ENCODE measurements at regions not wholly inside any gene's neighbourhood (a gene's known extent, or its start where the extent isn't known, plus 50 kb on each side); places are given as distances from the start of the nearest gene placed in this dataset.
"Not testable (repeated sequence)": the region's sequence is repeated elsewhere in the genome, so short reads cannot be mapped to it uniquely, and the experiment has no call there.

DNA sequence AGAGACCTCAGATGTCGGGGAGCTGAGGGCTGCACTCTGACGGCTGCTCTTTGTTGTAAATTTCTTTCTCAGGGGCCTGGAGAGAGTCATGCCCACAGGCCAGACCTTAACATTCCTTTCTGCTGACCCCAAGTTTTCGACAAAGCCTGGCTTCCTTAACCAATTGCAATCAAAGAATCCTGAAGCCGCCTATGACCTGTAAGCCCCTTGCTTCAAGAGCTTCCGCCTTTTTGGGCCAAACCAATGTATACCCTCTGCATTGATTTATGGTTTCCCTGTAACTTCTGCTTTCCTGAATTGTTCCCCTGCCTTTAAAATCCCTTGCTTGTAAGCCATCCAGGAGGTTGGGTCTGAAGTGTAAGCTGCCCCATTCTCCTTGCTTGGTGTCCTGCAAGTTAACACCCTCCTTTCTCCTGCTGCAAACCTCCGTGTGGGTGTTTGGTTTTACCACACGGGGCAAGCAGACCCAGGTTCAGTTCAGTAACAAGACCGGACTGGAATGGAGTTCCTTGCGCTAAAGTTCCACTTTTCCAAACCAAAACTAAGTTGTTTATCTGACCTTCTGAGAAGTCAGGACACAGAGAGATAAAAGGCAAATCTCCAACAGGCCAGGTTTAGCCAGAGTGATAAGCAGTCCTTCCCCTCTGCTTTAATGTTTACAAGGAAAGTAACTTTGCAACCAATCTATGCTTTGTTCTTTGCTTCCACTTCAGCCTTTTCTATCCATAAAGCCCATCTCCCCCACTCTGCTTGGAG lies 141.6 kb downstream of the KCNJ12 start:
- DNase-seq: no peak

DNA sequence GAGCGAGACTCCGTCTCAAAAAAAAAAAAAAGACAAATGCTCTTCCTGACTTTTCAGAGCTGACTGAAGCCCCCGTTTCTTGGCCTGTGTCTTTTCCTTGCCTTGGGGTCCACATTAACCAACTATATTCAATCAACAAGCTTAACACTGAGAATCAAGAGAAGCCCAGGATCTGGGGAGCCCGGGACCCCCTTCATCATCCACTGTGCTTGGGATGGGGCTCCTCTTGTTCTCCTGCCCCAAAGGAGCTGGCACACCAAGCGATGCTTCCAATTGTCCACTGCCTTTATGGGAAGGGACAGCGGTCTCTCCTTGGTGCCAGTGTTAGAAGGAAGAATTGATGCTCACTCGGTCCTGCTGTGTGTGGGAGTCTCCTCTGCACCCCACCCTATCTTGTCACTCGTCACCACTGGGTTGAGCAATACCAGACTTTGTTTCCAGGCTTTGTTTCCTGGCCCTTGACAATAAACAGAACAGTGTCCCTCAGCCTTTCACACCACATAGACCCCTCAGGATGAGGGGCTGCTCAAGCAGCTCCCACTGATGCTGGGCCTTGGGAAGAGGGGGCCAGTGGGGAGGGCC lies 146.7 kb downstream of the KCNJ12 start:
- DNase-seq: no peak

DNA sequence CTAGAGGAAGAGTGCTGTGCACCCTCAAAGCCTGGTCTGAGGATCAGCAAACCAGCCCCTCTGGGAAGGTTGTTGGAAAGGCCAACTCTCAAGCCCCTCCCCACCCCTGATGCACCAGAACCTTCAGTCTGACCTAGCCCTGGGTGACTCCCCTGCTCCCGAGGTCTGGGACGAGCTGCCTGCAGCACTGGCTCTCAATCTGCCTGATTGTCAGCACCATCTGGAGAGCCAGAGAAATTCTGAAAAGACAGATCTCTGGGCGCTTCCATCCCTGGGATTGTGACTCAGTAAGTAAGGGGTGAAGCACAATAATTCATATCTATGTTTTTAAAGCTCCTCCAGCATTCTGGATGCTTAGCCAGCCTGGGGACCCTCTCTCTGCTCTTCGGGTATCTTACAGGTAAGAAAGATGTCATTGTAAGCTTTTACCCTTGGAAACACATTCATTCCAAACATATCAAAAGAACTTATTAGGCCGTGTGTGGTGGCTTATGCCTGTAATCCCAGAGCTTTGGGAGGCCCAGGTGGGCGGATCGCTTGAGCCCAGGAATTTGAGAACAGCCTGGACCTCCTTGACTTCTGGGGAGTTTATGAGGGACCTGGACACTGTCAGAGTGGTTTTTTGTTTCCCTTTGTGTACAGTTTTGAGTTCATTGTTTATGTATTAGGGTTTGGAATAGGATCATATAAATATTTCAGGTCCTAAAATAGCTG lies 147.5 kb downstream of the KCNJ12 start:
- no peak for DNase-seq

DNA sequence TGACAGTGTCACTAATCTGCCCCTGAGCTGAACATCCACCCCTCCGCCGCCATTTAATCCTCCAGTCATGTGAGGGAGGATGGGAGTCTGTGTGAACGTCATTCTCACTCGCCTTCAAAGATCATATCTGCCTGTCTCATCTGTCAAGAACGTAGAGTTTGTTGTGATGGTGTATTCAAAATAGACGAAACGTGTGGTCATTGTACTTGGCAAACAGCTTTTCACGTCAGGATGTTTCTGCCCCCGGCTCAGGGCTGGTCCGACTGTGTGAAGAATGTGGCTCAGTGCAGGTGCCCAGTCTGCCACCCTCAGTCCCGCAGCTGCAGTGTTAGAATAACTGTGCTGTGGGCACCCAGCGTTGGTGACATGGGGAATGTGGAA lies 148.0 kb downstream of the KCNJ12 start:
- no peak for DNase-seq

DNA sequence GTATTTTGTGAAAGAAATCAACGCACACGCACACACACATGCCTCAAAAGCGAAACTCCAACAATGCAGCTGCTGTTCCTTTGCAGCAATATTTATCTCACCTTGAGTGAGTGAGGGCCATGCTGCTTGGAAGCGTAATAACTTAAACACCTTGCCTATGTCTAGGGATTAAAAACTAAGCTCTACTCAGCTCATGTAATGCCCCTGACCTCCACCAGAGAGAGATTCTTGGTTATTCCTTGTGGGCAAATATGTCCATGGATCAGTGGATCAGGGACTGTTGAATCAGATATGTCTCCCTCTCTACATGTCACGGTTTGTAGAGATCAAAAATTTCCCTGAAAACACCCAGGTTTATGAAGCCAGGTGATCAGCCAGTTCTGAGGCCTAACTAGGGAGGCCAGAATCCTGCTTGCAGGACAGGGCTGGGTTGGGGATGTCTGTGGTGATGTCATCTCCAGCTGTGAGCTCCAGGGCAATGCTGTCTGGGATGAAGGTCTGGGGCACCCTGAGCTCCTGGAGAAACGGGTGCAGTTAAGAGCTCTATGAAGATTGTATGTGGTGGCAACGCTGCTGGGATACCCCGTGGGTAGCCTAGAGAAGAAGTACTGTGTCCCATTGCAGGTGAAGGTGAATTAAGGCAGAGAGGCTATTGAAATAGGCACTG lies 149.4 kb downstream of the KCNJ12 start:
- DNase-seq: no peak

DNA sequence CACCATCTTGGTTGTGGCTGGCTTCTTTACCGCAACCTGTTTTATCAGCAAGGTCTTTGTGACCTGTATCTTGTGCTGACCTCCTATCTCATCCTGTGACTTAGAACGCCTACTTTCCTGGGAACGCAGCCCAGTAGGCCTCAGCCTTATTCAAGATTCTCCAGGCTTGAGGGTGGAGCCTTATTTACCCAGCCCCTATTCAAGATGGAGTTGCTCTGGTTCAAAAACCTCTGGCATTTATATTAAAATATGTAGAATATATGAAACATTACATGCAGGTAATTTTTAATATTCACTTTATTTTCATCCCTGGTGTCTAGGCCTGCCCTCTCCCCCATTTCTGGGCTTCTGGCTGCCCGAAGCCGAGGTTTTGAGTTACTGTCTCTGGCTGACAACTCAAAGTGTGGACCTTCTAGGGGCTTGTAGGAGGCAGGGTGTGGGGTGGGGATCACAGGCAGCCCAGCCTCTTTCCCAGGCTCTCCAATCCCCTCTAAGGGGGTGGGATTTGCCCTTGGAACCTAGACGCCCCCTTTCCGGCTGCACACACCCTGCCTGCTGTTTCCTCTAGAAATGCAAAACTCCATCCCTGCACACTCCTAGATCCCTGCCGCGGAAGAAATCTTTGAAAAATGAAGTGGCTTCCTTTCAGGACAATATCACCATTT lies 152.0 kb downstream of the KCNJ12 start:
- DNase-seq: no peak

DNA sequence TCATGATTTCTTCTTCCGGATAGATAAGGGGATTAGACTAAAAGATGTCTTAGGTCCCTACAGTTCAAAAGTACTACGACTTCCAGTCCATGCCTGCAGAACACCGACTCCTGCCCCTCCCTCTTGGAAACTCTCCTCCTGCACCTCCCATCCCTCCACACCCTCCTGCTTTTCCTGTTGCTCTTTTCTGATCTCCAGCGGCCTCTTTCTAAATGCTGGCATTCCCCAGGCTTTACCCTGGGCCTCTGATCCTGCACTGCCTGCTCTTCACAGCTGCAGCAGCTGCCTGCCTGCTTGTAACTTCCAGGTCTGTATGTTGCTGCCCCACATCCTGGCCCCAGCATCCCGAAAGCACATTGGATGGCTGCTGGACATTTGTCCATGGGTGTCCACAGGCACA lies 154.2 kb downstream of the KCNJ12 start:
- no peak for DNase-seq

DNA sequence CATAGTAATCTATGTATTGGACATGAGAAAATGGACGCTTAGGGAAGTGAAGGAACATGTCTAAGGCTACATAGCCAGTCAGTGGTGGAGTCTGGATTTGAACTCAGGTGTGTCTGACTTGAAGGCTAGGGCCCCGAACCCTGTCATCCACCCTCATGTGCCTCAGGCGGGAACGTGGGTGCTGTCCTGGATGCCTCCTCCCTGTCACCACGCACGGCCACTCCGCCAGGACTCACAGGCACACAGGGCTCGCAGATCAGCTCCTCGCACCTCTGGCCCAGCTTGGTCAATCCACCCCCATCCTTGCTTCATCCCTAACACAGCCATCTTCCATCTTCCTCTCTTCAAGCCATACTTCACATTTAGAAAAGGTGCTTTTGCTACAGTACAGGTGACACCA lies 154.7 kb downstream of the KCNJ12 start:
- no peak for DNase-seq

DNA sequence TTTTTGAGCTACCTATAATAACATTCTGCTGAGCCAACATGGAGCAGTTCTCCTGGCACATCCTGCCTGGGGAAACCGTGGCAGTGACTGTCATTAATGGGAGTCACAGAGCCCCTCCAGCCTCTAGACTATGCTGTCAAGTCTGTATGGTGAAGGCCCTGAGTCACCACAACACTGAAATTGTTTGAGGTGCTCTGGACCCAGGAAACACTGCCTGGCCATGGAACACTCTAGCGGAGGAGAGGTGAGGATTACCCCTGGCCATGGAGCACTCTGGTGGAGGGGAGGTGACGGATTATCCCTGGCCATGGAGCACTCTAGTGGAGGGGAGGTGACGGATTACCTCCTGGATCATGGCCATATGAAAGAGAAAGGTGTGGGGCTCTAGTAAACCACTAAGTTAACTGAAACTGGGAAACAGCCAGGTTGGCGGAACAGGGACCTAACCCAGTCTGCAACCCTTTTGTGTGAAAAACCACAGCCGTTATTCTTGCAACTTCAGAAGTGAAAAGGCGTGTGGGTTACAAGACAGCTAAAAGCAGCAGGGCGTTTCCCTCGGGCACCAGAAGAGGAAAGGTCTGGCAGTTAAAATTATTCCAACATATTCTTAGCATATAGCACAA lies 156.7 kb downstream of the KCNJ12 start:
- DNase-seq: no peak

DNA sequence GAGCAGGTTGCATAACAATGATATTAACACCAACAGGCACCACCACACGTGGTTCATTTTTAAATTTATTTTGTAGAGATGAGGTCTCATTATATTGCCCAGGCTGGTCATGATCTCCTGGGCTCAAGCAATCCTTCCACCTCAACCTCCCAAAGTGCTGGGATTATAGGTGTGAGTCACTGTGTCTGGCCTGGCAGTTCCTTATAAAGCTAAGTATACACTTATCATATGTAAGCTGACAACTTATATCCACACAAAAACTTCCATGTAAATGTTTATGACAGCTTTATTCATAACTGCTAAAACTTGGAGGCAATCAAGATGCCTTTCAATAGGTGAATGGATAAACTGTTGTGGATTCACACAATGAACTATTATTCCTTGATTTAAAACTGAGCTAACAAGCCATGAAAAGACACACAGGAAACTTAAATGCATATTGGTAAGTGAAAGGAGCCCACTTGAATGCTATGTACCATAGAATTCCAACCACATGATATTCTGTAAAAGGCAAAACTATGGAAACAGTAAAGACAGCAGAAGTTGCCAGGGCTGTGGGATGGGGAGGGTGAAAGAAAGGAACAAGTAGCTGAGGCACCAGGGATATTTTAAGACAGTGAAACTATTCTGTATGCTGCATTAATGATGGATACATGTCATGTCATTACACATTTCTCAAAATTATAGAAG lies 156.5 kb upstream of the KCNJ18 start:
- no peak for DNase-seq

DNA sequence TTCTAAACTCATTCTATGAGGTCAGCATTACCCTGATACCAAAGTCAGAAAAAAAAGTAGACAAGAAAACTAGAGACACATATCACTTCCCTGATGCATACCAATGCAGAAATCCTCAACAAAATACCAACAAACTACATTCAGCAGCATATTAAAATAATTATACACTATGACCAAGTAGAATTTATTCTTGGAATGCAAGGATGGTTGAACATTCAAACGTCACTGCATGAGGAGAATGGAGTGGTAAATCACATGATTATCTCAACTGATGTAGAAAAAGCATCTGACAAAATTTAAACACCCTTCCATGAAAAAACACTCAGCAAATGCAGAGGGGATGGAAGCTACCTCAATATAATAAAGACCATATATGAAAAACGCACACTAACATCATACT lies 155.0 kb upstream of the KCNJ18 start:
- no peak for DNase-seq

DNA sequence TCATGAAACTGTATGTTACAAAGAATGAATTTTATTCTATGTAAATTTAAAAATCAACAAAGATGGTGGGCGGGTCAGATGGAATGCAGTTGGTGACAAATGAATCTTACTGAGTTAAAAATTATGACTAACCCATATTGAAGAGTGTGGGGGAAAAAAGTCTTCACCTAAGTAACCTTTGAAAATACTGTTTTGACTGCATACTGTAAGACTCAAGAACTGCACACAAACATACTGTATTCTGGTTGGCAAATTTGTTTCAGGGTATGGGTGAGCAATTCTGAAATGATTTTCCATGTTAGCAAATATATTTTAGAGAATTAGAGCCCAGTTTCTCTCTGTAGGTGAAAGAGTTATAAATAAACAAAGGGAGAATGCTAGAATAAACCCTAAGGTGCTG lies 153.7 kb upstream of the KCNJ18 start:
- no peak for DNase-seq

DNA sequence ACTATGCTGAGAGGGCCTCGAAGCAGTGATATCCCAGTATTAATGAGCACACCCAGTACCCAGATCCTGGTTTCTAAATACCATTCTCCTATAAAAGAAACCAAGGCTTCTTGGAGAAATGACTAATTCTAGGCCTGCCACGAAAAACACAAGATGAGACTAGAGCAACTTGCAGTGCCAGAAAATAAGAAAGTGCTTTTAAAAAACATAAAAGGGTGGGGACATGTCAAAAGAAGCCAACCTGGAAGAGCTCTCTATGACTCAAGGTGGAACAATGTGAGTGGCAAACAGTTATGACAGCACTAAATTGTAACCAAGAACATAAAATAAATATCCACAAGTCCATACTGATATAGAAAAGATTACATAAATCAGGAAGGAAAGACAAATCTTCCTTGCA lies 153.2 kb upstream of the KCNJ18 start:
- no peak for DNase-seq

DNA sequence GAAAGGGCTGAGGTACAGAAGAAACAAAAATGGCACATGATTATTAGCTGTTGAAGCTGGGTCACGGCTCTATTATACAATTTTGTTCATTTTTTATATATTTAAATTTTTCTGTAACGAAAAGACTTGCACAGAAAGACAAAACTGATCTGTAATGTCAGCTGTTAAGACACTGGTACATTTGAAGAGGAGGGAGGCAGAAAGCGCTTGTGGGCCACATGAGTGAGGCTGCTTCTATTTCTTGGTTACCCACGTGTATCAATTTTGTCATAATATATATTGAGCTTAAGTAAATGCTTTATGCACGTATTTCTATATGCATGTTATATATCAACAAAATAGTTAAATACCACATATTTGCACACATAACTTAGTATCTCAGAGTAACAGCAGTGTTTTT lies 151.8 kb upstream of the KCNJ18 start:
- DNase-seq: no peak

DNA sequence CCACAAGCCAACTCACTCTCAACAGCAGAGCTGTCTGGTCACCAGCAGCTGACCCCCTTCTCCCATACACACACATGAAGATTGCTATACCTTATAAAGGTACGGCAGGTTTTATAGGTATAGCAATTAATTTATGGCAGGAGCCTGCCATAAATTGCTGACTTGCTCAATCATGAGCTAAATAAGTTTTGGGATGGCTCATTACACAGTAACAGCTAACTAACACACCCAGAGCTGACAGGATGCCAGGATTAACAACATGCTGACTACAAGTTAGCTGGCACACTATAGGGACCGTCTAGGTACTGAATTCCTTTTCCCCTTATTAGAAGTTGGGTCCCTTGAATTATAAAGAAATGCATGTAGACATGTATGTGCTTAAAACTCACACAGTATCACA lies 150.3 kb upstream of the KCNJ18 start:
- no peak for DNase-seq

DNA sequence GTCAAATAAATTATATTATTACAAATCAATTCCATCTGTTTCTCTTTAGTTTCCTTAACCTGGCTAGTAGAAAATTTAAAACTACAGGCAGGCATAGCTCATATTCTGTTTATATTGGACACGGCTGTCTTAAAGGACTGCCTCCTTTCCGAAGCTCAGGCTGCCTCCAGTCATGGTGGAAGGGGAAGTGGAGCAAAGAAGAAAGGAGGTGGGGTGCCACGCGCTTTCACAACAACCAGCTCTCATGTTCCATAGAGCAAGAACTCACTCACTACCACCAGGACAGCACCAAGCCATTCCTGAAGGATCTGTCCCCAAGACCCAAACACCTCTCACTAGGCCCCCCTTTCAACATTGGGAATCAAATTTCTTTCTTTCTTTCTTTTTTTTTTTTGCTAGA lies 149.3 kb upstream of the KCNJ18 start:
- DNase-seq: no peak

DNA sequence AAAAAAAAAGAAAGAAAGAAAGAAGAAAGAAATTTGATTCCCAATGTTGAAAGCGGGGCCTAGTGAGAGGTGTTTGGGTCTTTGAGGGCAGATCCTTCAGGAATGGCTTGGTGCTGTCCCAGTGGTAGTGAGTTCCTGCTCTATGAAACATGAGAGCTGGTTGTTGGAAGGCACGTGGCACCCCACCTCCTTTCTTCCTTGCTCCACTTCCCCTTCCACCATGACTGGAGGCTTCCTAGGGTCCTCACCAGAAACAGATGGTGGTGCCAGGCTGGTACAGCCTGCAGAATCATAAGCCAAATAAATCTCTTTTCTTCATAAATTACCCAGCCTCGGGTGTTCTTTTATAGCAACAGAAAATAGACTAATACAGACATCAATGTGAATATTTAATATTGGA lies 147.3 kb upstream of the KCNJ18 start:
- DNase-seq: no peak

DNA sequence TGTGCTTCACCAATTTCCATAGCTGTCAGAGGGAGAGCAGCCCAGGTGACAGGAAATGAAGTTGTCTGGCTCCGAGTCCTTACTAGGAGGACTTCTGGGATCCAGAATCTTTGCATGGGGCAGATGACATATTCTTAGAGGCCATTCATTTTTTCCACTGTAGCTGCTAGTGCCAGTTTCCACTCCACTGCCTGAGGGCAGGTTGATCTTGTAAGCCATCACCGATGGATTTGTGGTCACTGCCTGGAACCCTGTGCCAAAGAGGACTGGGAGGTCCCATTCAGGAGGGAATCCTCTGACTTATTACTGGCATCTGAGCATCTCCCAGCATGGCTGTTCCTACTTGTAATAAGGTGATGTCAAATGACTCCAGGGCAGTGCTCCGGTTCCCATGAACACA lies 144.1 kb upstream of the KCNJ18 start:
- DNase-seq: no peak

DNA sequence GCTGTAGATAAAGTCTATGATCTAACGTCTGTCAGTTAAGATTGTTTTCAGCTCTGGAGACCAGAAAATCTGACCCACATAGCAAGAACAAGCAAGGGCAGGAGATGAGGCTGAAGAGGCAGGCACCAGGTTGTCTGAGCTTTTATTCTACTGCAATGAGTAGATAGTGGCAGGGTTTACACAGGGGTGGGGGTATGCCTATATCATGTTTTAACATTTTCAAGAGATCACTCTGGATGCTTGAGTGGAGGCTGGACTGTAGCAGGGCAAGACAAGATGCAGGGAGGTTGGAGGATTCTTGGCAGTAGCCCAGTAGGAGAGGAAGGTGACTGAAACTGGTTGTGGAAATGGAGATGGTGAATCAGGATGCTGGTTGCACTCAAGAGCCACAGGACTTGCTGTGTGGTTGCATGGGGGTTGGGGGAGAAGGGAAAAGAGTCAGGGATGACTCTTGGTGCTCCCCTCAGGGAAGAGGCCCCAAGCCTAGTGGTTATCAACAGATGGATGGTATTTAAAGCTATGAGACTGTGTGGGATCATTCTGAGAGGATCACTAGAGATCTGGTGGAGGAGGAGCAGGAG lies 143.1 kb upstream of the KCNJ18 start:
- no peak for DNase-seq

DNA sequence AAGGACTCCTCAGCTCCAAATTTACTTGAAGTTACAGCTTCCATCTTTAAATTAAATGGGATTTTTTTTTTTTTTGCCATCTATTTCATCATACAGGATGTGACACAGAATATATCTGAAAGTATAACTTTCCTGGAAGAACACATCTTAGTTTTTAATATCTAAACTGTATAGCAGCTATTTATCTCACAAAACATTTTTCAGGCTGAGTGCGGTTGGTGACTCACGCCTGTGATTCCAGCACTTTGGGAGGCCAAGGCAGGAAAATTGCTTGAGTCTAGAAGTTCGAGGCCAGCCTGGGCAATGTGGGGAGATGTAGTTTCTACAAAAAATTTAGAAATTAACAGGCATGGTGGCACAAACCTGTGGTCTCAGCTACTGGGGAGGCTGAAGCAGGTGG lies 142.3 kb upstream of the KCNJ18 start:
- not testable (repeated sequence) for DNase-seq

DNA sequence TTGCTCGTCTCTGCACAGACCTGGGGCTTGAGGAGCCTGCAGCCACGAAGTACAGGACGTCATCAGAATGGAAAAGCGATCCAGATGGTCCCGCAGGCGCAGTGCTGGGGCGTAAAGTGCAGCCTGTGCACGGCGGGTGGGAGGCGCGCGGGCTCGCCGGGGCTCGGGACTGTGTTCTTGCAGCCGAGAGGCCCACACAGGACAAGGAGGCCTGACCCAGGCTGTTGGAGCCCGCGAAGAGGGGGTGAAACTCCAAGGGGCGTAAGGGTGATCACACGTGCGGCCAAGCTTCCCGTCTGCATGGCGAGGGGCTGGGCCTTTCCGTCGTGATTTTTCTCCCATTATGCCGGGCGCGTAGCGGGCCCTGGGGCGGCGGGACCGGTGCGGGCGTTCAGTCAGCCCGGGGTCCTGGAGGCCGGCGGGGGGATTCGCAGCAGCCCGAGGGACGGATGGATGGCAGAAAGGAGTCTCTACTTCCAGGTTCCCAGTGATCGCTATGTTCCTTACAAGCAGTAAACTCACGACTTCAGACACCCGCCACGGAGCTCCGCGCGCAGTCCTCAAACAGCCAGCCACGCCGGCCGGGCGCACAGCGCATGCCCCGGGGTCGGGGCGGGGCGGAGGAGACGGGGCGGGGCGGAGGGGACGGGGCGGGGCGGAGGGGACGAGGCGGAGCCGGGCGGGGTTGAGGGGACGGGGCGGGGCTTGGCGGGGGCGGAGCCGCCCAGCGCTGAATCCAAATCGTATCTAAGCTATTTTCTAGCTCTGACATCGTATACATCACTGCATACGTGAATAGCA lies 141.0 kb upstream of the KCNJ18 start:
- no peak for DNase-seq

Measured in NCI-H2081 treated with DMSO at 0.1 percent for 48 hours (cell line).